ENCODE measurements at regions not wholly inside any gene's neighbourhood (a gene's known extent, or its start where the extent isn't known, plus 50 kb on each side); places are given as distances from the start of the nearest gene placed in this dataset.

DNA sequence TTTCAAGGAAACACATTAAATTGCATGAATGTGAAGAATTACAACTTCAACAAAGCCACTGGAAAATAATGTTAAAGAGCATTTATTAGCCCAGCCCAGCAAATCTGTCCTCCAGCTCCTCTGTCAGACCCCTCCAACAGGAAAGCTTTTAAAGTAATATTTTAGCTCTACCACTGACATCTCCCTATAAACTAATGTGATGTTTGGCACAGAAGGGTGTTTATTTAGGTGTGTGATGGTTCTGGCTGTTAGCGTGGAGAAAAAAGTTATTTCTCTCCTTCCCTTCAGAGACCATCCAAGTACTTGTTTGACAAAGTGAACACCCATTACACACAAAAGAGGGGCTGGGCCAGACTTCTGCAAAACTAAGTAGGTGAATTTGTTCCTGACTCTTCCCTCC lies 111.9 kb upstream of the TARS1 start (continued):
- TF ChIP-seq, protein P1, sequence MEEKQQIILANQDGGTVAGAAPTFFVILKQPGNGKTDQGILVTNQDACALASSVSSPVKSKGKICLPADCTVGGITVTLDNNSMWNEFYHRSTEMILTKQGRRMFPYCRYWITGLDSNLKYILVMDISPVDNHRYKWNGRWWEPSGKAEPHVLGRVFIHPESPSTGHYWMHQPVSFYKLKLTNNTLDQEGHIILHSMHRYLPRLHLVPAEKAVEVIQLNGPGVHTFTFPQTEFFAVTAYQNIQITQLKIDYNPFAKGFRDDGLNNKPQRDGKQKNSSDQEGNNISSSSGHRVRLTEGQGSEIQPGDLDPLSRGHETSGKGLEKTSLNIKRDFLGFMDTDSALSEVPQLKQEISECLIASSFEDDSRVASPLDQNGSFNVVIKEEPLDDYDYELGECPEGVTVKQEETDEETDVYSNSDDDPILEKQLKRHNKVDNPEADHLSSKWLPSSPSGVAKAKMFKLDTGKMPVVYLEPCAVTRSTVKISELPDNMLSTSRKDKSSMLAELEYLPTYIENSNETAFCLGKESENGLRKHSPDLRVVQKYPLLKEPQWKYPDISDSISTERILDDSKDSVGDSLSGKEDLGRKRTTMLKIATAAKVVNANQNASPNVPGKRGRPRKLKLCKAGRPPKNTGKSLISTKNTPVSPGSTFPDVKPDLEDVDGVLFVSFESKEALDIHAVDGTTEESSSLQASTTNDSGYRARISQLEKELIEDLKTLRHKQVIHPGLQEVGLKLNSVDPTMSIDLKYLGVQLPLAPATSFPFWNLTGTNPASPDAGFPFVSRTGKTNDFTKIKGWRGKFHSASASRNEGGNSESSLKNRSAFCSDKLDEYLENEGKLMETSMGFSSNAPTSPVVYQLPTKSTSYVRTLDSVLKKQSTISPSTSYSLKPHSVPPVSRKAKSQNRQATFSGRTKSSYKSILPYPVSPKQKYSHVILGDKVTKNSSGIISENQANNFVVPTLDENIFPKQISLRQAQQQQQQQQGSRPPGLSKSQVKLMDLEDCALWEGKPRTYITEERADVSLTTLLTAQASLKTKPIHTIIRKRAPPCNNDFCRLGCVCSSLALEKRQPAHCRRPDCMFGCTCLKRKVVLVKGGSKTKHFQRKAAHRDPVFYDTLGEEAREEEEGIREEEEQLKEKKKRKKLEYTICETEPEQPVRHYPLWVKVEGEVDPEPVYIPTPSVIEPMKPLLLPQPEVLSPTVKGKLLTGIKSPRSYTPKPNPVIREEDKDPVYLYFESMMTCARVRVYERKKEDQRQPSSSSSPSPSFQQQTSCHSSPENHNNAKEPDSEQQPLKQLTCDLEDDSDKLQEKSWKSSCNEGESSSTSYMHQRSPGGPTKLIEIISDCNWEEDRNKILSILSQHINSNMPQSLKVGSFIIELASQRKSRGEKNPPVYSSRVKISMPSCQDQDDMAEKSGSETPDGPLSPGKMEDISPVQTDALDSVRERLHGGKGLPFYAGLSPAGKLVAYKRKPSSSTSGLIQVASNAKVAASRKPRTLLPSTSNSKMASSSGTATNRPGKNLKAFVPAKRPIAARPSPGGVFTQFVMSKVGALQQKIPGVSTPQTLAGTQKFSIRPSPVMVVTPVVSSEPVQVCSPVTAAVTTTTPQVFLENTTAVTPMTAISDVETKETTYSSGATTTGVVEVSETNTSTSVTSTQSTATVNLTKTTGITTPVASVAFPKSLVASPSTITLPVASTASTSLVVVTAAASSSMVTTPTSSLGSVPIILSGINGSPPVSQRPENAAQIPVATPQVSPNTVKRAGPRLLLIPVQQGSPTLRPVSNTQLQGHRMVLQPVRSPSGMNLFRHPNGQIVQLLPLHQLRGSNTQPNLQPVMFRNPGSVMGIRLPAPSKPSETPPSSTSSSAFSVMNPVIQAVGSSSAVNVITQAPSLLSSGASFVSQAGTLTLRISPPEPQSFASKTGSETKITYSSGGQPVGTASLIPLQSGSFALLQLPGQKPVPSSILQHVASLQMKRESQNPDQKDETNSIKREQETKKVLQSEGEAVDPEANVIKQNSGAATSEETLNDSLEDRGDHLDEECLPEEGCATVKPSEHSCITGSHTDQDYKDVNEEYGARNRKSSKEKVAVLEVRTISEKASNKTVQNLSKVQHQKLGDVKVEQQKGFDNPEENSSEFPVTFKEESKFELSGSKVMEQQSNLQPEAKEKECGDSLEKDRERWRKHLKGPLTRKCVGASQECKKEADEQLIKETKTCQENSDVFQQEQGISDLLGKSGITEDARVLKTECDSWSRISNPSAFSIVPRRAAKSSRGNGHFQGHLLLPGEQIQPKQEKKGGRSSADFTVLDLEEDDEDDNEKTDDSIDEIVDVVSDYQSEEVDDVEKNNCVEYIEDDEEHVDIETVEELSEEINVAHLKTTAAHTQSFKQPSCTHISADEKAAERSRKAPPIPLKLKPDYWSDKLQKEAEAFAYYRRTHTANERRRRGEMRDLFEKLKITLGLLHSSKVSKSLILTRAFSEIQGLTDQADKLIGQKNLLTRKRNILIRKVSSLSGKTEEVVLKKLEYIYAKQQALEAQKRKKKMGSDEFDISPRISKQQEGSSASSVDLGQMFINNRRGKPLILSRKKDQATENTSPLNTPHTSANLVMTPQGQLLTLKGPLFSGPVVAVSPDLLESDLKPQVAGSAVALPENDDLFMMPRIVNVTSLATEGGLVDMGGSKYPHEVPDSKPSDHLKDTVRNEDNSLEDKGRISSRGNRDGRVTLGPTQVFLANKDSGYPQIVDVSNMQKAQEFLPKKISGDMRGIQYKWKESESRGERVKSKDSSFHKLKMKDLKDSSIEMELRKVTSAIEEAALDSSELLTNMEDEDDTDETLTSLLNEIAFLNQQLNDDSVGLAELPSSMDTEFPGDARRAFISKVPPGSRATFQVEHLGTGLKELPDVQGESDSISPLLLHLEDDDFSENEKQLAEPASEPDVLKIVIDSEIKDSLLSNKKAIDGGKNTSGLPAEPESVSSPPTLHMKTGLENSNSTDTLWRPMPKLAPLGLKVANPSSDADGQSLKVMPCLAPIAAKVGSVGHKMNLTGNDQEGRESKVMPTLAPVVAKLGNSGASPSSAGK (IDR thresholded peaks at IDR 0.05): no peak
- no peak for TF ChIP-seq NR3C1 (CRISPR knock-in tag; IDR thresholded peaks at IDR 0.05)
- no peak for TF ChIP-seq ZNF133 (CRISPR knock-in tag; IDR thresholded peaks at IDR 0.05)
- no peak for TF ChIP-seq RBFOX2 (IDR thresholded peaks at IDR 0.05; ENCODE audit: low read depth, low read length)
